SK-N-SH (cell line): ENCODE measurements at regions not wholly inside any gene's neighbourhood (a gene's known extent, or its start where the extent isn't known, plus 50 kb on each side); places are given as distances from the start of the nearest gene placed in this dataset.

Source experiments
- CTCF ChIA-PET: fragments of 300-600, 350-600 bp; formaldehyde crosslinking; extraction: SDS; loops from one replicate; lab custom pipeline; 2021; lab: Yijun Ruan, JAX
- POLR2A ChIA-PET: fragments of 350-600 bp; sonication (Branson Sonifier 250); formaldehyde crosslinking; extraction: SDS; loops from one replicate; lab custom pipeline; 2020; ENCODE audit warnings: antibody characterized with exemption, inconsistent platforms; lab: Yijun Ruan, JAX
- DNase-seq: peaks from one replicate; pipeline ENCODE4 v3.0.0; 2012
- H2AFZ ChIP-seq: fragments of 200-600 bp; sonication (generic); 2 replicates; pipeline ENCODE4 v1.8.1; 2016; ENCODE audit warnings: antibody characterized with exemption, mild to moderate bottlenecking, low read depth
- H3F3A ChIP-seq: fragments of 200-600 bp; sonication (generic); replicated peaks from 2 replicates; pipeline ENCODE3; 2016; ENCODE audit warnings: antibody characterized with exemption, mild to moderate bottlenecking; ENCODE audit not compliant: insufficient read depth
- H3K27ac ChIP-seq, 2 experiments: fragments of 200-500 bp in 1 of 2; fragments of 200-600 bp in 1 of 2; sonication (Bioruptor generic) in 1 of 2; sonication (generic), shearing (Covaris generic) in 1 of 2; 2 replicates each; pipeline versions ENCODE4 v1.5.1 to v1.6.1; 2014 to 2016; ENCODE audit warnings: low read depth in 2 of 2, inconsistent platforms in 1 of 2, low read length in 1 of 2, mild to moderate bottlenecking in 1 of 2, mixed read lengths in 1 of 2
- H3K27me3 ChIP-seq: fragments of 200-600 bp; sonication (generic), shearing (Covaris generic); 2 replicates; pipeline ENCODE4 v1.6.1; 2016; ENCODE audit warnings: mixed run types; ENCODE audit not compliant: insufficient read depth
- H3K36me3 ChIP-seq, 2 experiments: fragments of 200-500 bp in 1 of 2; fragments of 200-600 bp in 1 of 2; sonication (Bioruptor generic) in 1 of 2; sonication (generic) in 1 of 2; replicated peaks in 1 of 2; 2 replicates each; pipeline versions ENCODE3 to v1.5.1; 2014 to 2016; ENCODE audit warnings: low read length in 1 of 2, mild to moderate bottlenecking in 1 of 2; ENCODE audit not compliant: insufficient read depth in 2 of 2, control insufficient read depth in 1 of 2
- H3K4me1 ChIP-seq, 2 experiments: fragments of 200-500 bp in 1 of 2; fragments of 200-600 bp in 1 of 2; sonication (Bioruptor generic) in 1 of 2; sonication (generic), shearing (Covaris generic) in 1 of 2; 2 replicates each; pipeline versions ENCODE4 v1.5.1 to v1.6.1; 2014 to 2016; ENCODE audit warnings: low read depth in 1 of 2, low read length in 1 of 2, mixed run types in 1 of 2; ENCODE audit not compliant: insufficient read depth in 2 of 2, control insufficient read depth in 1 of 2
- H3K4me2 ChIP-seq: fragments of 200-600 bp; sonication (generic), shearing (Covaris generic); 2 replicates; pipeline ENCODE4 v1.6.1; 2017; ENCODE audit warnings: mixed run types
- H3K4me3 ChIP-seq, 2 experiments: fragments of 200-500 bp in 1 of 2; fragments of 200-600 bp in 1 of 2; sonication (Bioruptor generic) in 1 of 2; sonication (generic), shearing (Covaris generic) in 1 of 2; 2 replicates each; pipeline versions ENCODE4 v1.5.1 to v1.8.1; 2014 to 2016; ENCODE audit warnings: low read depth in 2 of 2, inconsistent platforms in 1 of 2, low read length in 1 of 2, mild to moderate bottlenecking in 1 of 2, mixed read lengths in 1 of 2, moderate library complexity in 1 of 2
- H3K79me2 ChIP-seq: fragments of 200-600 bp; sonication (generic); 2 replicates; pipeline ENCODE4 v1.8.1; 2017; ENCODE audit warnings: mild to moderate bottlenecking; ENCODE audit not compliant: insufficient read depth
- H3K9ac ChIP-seq: fragments of 200-600 bp; sonication (generic); 2 replicates; pipeline ENCODE4 v1.6.1; 2017; ENCODE audit warnings: mixed run types
- H3K9me2 ChIP-seq: fragments of 200-600 bp; sonication (generic); 2 replicates; pipeline ENCODE4 v1.6.1; 2017; ENCODE audit warnings: mixed run types
- H3K9me3 ChIP-seq: fragments of 200-600 bp; sonication (generic); 2 replicates; pipeline ENCODE4 v1.6.1; 2017; ENCODE audit warnings: mixed run types, mild to moderate bottlenecking, moderate library complexity
- H4K20me1 ChIP-seq: fragments of 200-600 bp; sonication (generic); 2 replicates; pipeline ENCODE4 v1.6.1; 2017; ENCODE audit warnings: mild to moderate bottlenecking, mixed run types; ENCODE audit not compliant: insufficient read depth
- CHD2 ChIP-seq: fragments of 150-350 bp; IDR thresholded peaks from 2 replicates; pipeline ENCODE4 v1.6.1; 2018; ENCODE audit warnings: low read length; ENCODE audit not compliant: partially characterized antibody
- FOSL2 ChIP-seq: IDR thresholded peaks from 2 replicates; pipeline ENCODE4 v1.4.0; 2012; ENCODE audit warnings: low read depth, mild to moderate bottlenecking, moderate library complexity, borderline replicate concordance
- FOXJ3 ChIP-seq: sonication (generic); formaldehyde crosslinking; IDR thresholded peaks from 2 replicates; pipeline ENCODE4 v1.5.1; 2020; ENCODE audit warnings: mild to moderate bottlenecking, missing genetic modification reagents
- GABPA ChIP-seq: IDR thresholded peaks from 2 replicates; pipeline ENCODE4 v1.4.0; 2012; ENCODE audit warnings: low read depth, mild to moderate bottlenecking
- MEF2A ChIP-seq: IDR thresholded peaks from 2 replicates; pipeline ENCODE4 v1.4.0; 2012; ENCODE audit warnings: low read depth, borderline replicate concordance
- NRF1 ChIP-seq: IDR thresholded peaks from 2 replicates; pipeline ENCODE4 v1.6.1; 2012; ENCODE audit warnings: low read depth, mild to moderate bottlenecking, low read length
- REST ChIP-seq: IDR thresholded peaks from 2 replicates; pipeline ENCODE4 v1.6.1; 2012; ENCODE audit warnings: mild to moderate bottlenecking, low read depth, low read length, moderate library complexity
- RFX5 ChIP-seq: IDR thresholded peaks from 2 replicates; pipeline ENCODE4 v1.6.1; 2012; ENCODE audit warnings: mild to moderate bottlenecking, improper control_type of control experiment, low read length
- RXRA ChIP-seq: IDR thresholded peaks from 2 replicates; pipeline ENCODE4 v1.4.0; 2012; ENCODE audit warnings: low read depth, mild to moderate bottlenecking, borderline replicate concordance
- SIN3A ChIP-seq: IDR thresholded peaks from 2 replicates; pipeline ENCODE4 v1.6.1; 2012; ENCODE audit warnings: low read depth, mild to moderate bottlenecking, low read length, moderate library complexity, borderline replicate concordance
- SMC3 ChIP-seq: IDR thresholded peaks from 2 replicates; pipeline ENCODE4 v1.6.1; 2012; ENCODE audit warnings: low read depth, low read length, improper control_type of control experiment
- USF2 ChIP-seq: fragments of 150-350 bp; IDR thresholded peaks from 2 replicates; pipeline ENCODE4 v1.6.1; 2017; ENCODE audit warnings: antibody characterized with exemption, low read length, low read depth, borderline replicate concordance
- WGBS: methylation state at CpG from one replicate; pipeline ENCODE4 v1.1.6; 2017; ENCODE audit warnings: low lambda C conversion rate; 5-methylcytosine and 5-hydroxymethylcytosine counted together

- Histone ChIP-seq H3K9me2 (no peaks in the 10 kb centered on the region), H2AFZ (no peak overlapping the region), H3K79me2 (no peaks in the 10 kb centered on the region), H3F3A (no peaks in the 10 kb centered on the region), H3K4me1 (no peaks in the 10 kb centered on the region), H3K4me3 (no peak overlapping the region), H3K27me3 (no peaks in the 10 kb centered on the region), H4K20me1 (no peaks in the 10 kb centered on the region), H3K27ac (no peak overlapping the region), H3K9me3 (no peaks in the 10 kb centered on the region), H3K36me3 (no peaks in the 10 kb centered on the region), H3K9ac (no peak overlapping the region), H3K4me2 (no peak overlapping the region)
- ChIA-PET POLR2A (no interaction called here), CTCF (no interaction called here)
- TF ChIP-seq SIN3A (no peak), NRF1 (no peak)
- DNase-seq, result no peak
Measured at GRCh38 chr12:127657036-127657435, 609.9 kb upstream of the TMEM132C start.

DNA sequence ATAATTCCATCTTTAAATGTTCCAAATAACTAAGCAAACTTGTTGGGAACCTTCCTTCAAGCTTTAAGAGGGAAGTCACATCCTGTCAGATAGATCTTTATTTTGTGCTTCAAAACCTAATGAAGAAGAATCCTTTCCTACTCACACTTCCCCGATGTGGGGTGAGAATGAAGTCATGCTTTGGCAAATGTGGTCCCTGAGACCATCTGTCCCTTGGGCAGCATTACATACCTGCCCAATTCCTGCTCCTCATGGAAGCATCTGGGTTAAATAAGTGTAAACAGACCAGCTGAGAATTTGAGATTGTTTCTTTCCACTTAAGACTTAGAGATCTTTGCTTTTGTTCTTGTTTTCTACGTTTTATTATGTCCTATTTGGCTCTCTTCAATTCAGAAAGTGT is 606.0 kb upstream of the TMEM132C start:
- 6% methylated on average over 2 of the region's 2 CpGs for WGBS
- Histone ChIP-seq H3K27ac (no peak overlapping the region), H3K4me3 (no peak overlapping the region), H3K9ac (no peak overlapping the region), H3K9me3 (no peaks in the 10 kb centered on the region; the same call in 1 of the 2 replicates), H3K36me3 (no peaks in the 10 kb centered on the region), H3K4me1 (no peaks in the 10 kb centered on the region), H4K20me1 (no peaks in the 10 kb centered on the region), H3K27me3 (no peaks in the 10 kb centered on the region), H3K4me2 (no peak overlapping the region), H3F3A (no peaks in the 10 kb centered on the region), H3K9me2 (no peaks in the 10 kb centered on the region), H3K79me2 (no peaks in the 10 kb centered on the region), H2AFZ (no peak overlapping the region)
- no peak for DNase-seq
- ChIA-PET POLR2A (no interaction called here), CTCF (interaction anchor here (0.9 to 3.4 kb wide), 2 partner anchors 11 to 17 kb away, joined by 3 to 21 read pairs; no protein-coding TSS in a partner anchor)
- TF ChIP-seq FOXJ3, result no peak
- no peak for TF ChIP-seq MEF2A
- TF ChIP-seq REST, result no peak
- TF ChIP-seq GABPA, result no peak
- TF ChIP-seq RFX5, result no peak
- no peak for TF ChIP-seq CHD2
- TF ChIP-seq USF2, result no peak
- TF ChIP-seq FOSL2, result no peak
- no peak for TF ChIP-seq RXRA
- no peak for TF ChIP-seq SMC3
